MM.1S (cell line): ENCODE measurements at regions not wholly inside any gene's neighbourhood (a gene's known extent, or its start where the extent isn't known, plus 50 kb on each side); places are given as distances from the start of the nearest gene placed in this dataset.

Experiments used
- EZH2 ChIP-seq: fragments of 300-600 bp; sonication (generic); optimal IDR thresholded peaks from 2 replicates; pipeline ENCODE3; 2017; ENCODE audit warnings: low read depth, mild to moderate bottlenecking, antibody characterized with exemption, low read length, mixed read lengths
- EZH2phosphoT487 ChIP-seq: fragments of 300-600 bp; sonication (generic); IDR thresholded peaks from 2 replicates; pipeline ENCODE4 v1.6.1; 2018; ENCODE audit warnings: antibody characterized with exemption, low read length
- TF ChIP-seq, protein P1 (sequence below): fragments of 300-600 bp; sonication (generic); IDR thresholded peaks from 2 replicates; pipeline ENCODE4 v1.5.1; 2016; ENCODE audit warnings: antibody characterized with exemption, low read length, mixed read lengths

DNA sequence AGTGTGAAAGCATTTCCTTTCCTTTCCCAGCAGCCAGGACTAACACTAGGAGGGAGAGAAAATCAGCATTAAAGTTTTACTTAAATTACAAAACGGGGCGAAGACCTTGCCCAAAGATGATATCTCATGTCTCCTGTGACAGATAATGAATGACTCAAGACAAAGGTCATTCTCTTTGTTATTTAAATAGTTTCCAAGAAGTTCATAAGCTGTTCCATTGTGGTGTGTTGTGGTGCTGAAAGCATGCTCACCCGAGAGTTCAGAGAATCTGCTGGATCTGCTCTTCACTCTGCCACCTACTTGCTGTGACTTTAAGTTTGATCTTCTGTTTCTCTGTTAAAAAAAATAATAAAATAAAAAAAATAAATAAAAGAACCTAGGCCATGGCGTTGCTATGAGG is 265.9 kb upstream of the NR4A3 start:
- TF ChIP-seq EZH2 (no peak), EZH2phosphoT487 (no peak)
- TF ChIP-seq, protein P1, sequence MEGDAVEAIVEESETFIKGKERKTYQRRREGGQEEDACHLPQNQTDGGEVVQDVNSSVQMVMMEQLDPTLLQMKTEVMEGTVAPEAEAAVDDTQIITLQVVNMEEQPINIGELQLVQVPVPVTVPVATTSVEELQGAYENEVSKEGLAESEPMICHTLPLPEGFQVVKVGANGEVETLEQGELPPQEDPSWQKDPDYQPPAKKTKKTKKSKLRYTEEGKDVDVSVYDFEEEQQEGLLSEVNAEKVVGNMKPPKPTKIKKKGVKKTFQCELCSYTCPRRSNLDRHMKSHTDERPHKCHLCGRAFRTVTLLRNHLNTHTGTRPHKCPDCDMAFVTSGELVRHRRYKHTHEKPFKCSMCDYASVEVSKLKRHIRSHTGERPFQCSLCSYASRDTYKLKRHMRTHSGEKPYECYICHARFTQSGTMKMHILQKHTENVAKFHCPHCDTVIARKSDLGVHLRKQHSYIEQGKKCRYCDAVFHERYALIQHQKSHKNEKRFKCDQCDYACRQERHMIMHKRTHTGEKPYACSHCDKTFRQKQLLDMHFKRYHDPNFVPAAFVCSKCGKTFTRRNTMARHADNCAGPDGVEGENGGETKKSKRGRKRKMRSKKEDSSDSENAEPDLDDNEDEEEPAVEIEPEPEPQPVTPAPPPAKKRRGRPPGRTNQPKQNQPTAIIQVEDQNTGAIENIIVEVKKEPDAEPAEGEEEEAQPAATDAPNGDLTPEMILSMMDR: no peak
